ENCODE measurements at regions not wholly inside any gene's neighbourhood (a gene's known extent, or its start where the extent isn't known, plus 50 kb on each side); places are given as distances from the start of the nearest gene placed in this dataset.

- H3K27ac ChIP-seq, result no peak overlapping the region
- H3K4me3 ChIP-seq, result no peak overlapping the region
- DNase-seq (no peak), ATAC-seq (ENCODE audit: low FRiP score in 2 of 2) (no peak)
- no peaks in the 10 kb centered on the region for H3K4me1 ChIP-seq
- no peaks in the 10 kb centered on the region for H3K36me3 ChIP-seq
- H3K27me3 ChIP-seq, result no peaks in the 10 kb centered on the region
- 86 to 87% methylated on average over 1 of the region's 1 CpG for WGBS, 2 donors
- H3K9me3 ChIP-seq, result no peaks in the 10 kb centered on the region
- TF ChIP-seq EP300 (IDR thresholded peaks at IDR 0.05) (no peak), POLR2A (IDR thresholded peaks at IDR 0.05) (no peak), POLR2AphosphoS5 (IDR thresholded peaks at IDR 0.05) (no peak), CTCF (IDR thresholded peaks at IDR 0.05) (no peak)
These were observed 233.9 kb downstream of the RFPL4B start for GRCh38 chr6:112581015-112581414.

GRCh38 chr6:112590326-112590725 is 243.2 kb downstream of the RFPL4B start:
- TF ChIP-seq POLR2AphosphoS5 (IDR thresholded peaks at IDR 0.05) (no peak), POLR2A (IDR thresholded peaks at IDR 0.05) (no peak), EP300 (IDR thresholded peaks at IDR 0.05) (no peak), CTCF (IDR thresholded peaks at IDR 0.05) (no peak)
- Histone ChIP-seq H3K9me3 (peaks cover 0 to 3% (median 0%) of the 10 kb centered on the region in 4 donors), H3K4me3 (no peak overlapping the region), H3K27ac (no peak overlapping the region), H3K27me3 (no peaks in the 10 kb centered on the region), H3K4me1 (no peaks in the 10 kb centered on the region), H3K36me3 (no peaks in the 10 kb centered on the region)
- no peak for DNase-seq
- ATAC-seq (ENCODE audit: low FRiP score in 2 of 2), result no peak
- WGBS, 2 donors, result 74 to 75% methylated on average over 3 of the region's 3 CpGs

- H3K4me1 ChIP-seq, result no peaks in the 10 kb centered on the region
- peaks cover 0 to 3% (median 0%) of the 10 kb centered on the region in 4 donors for H3K9me3 ChIP-seq
- no peak for TF ChIP-seq POLR2AphosphoS5 (IDR thresholded peaks at IDR 0.05)
- DNase-seq, result no peak
- no peak overlapping the region for H3K4me3 ChIP-seq
- no peaks in the 10 kb centered on the region for H3K36me3 ChIP-seq
- no peak overlapping the region for H3K27ac ChIP-seq
- H3K27me3 ChIP-seq, result no peaks in the 10 kb centered on the region
- no peak for ATAC-seq (ENCODE audit: low FRiP score in 2 of 2)
These were observed 244.2 kb downstream of the RFPL4B start for GRCh38 chr6:112591329-112591728.

- Histone ChIP-seq H3K36me3 (no peaks in the 10 kb centered on the region), H3K4me1 (no peaks in the 10 kb centered on the region), H3K27me3 (no peaks in the 10 kb centered on the region), H3K9me3 (peaks cover 0 to 3% (median 0%) of the 10 kb centered on the region in 4 donors), H3K27ac (no peak overlapping the region), H3K4me3 (no peak overlapping the region)
- ATAC-seq (ENCODE audit: low FRiP score in 2 of 2) (no peak), DNase-seq (no peak)
- TF ChIP-seq CTCF (IDR thresholded peaks at IDR 0.05) (no peak), POLR2A (IDR thresholded peaks at IDR 0.05) (no peak), POLR2AphosphoS5 (IDR thresholded peaks at IDR 0.05) (no peak), EP300 (IDR thresholded peaks at IDR 0.05) (no peak)
These were observed 245.0 kb downstream of the RFPL4B start for GRCh38 chr6:112592159-112592558.

- H3K9me3 ChIP-seq, result peaks cover 0 to 3% (median 0%) of the 10 kb centered on the region in 4 donors
- H3K4me3 ChIP-seq, result no peak overlapping the region
- H3K27ac ChIP-seq, result no peak overlapping the region
- no peaks in the 10 kb centered on the region for H3K27me3 ChIP-seq
- DNase-seq, result no peak
- H3K36me3 ChIP-seq, result no peaks in the 10 kb centered on the region
- TF ChIP-seq EP300 (IDR thresholded peaks at IDR 0.05), result no peak
- TF ChIP-seq CTCF (IDR thresholded peaks at IDR 0.05), result no peak
- TF ChIP-seq POLR2AphosphoS5 (IDR thresholded peaks at IDR 0.05), result no peak
- TF ChIP-seq POLR2A (IDR thresholded peaks at IDR 0.05), result no peak
- no peaks in the 10 kb centered on the region for H3K4me1 ChIP-seq
- 60 to 62% methylated on average over 2 of the region's 2 CpGs for WGBS, 2 donors
- ATAC-seq (ENCODE audit: low FRiP score in 2 of 2), result no peak
These were observed 247.9 kb downstream of the RFPL4B start for GRCh38 chr6:112594886-112595594.
